ENCODE measurements at regions not wholly inside any gene's neighbourhood (a gene's known extent, or its start where the extent isn't known, plus 50 kb on each side); places are given as distances from the start of the nearest gene placed in this dataset.

DNA sequence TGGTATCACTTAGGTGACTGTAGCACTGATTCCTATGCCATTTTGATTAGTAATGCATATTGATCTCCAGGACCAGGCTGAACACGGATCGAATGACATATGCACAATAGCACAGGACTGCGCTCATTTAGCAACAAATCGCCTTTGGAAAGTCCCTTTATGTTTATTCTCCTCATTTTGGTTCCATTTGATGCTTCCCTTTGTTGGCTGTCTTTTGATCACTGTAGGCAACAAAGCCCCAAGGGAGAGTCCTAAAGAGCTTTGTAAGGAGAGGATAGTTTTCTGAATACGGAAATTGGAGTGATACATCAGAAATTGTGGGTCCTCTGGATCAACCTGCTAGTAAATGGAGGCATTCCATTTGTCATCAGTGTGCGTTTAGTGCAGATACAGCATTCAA is 1111.4 kb downstream of the SORCS1 start:
- Histone ChIP-seq H4K20me1 (replicated peaks in 1 of 2; ENCODE audit: control insufficient read depth in 1 of 2, insufficient read depth in 2 of 2, low read length in 2 of 2) (no peaks in the 10 kb centered on the region), H3K14ac (ENCODE audit: insufficient read length) (no peak overlapping the region), H3K27ac (ENCODE audit: low read depth, low read length) (no peak overlapping the region), H2BK12ac (ENCODE audit: low read depth, low read length) (no peak overlapping the region), H4K5ac (ENCODE audit: insufficient read length, low read depth, low read length) (no peak overlapping the region), H3K79me1 (ENCODE audit: low read depth, low read length) (no peaks in the 10 kb centered on the region), H4K8ac (ENCODE audit: extremely low read depth, insufficient read depth, low read length) (no peak overlapping the region), H3K4me1 (replicated peaks in 1 of 4; ENCODE audit: control insufficient read depth in 3 of 4, insufficient read depth in 4 of 4, low read length in 3 of 4) (peaks cover 0 to 8% (median 2%) of the 10 kb centered on the region in 4 experiments; a peak in 2 of 7 replicates), H2AFZ (ENCODE audit: low read length) (no peak overlapping the region), H3K9ac (replicated peaks in 1 of 4; ENCODE audit: extremely low read depth in 1 of 4, low read depth in 3 of 4, low read length in 3 of 4) (no peak overlapping the region), H2BK20ac (ENCODE audit: low read length) (no peak overlapping the region), H2AK5ac (ENCODE audit: low read depth, low read length) (no peak overlapping the region), H3K23ac (ENCODE audit: insufficient read length) (no peak overlapping the region), H2BK15ac (ENCODE audit: low read length) (no peak overlapping the region), H3K4ac (replicated peaks; ENCODE audit: insufficient read length, low read depth, low read length) (no peak overlapping the region), H3K79me2 (ENCODE audit: control insufficient read depth in 1 of 2, insufficient read depth in 2 of 2, low read length in 2 of 2) (no peaks in the 10 kb centered on the region), H3K23me2 (ENCODE audit: low read depth, low read length) (no peaks in the 10 kb centered on the region), H2BK5ac (ENCODE audit: low read depth, low read length) (no peak overlapping the region), H3K18ac (ENCODE audit: extremely low read depth, low read length) (no peak overlapping the region), H3K27me3 (replicated peaks in 1 of 4; ENCODE audit: control insufficient read depth in 3 of 4, extremely low read depth in 1 of 4, insufficient read depth in 3 of 4, low read length in 3 of 4) (no peaks in the 10 kb centered on the region), H3K9me3 (ENCODE audit: insufficient read depth in 2 of 2, low read depth in 1 of 2, low read length in 1 of 2) (no peaks in the 10 kb centered on the region), H3K36me3 (ENCODE audit: control insufficient read depth in 2 of 4, insufficient read depth in 4 of 4, low read length in 3 of 4) (no peaks in the 10 kb centered on the region), H3K4me3 (ENCODE audit: extremely low read depth in 1 of 4, insufficient read depth in 2 of 4, low read depth in 3 of 4, low read length in 4 of 4) (no peak overlapping the region), H4K91ac (replicated peaks; ENCODE audit: insufficient read length, low read length) (no peak overlapping the region), H3K56ac (replicated peaks; ENCODE audit: insufficient read length, low read depth, low read length) (no peak overlapping the region), H3K4me2 (ENCODE audit: insufficient read depth in 1 of 2, low read depth in 2 of 2, low read length in 2 of 2) (no peak overlapping the region), H2BK120ac (replicated peaks; ENCODE audit: low read depth, low read length) (no peak overlapping the region)
- 90% methylated on average over 6 of the region's 6 CpGs; no CpG with 5 or more reads in 1 of the 2 experiments for WGBS, 2 experiments (ENCODE audit: extremely low coverage in 1 of 2, insufficient coverage in 1 of 2, insufficient read length in 1 of 2, insufficient replicate concordance in 2 of 2, low coverage in 1 of 2, low lambda C conversion rate in 2 of 2, missing lambda C conversion rate in 1 of 2)
- ChIA-PET CTCF (ENCODE audit: partially characterized antibody) (no interaction called here), POLR2A (ENCODE audit: partially characterized antibody) (no interaction called here)
- FAIRE-seq (no peak), DNase-seq (ENCODE audit: low read depth in 1 of 2, low spot score in 2 of 2) (no peak)
- no peak for TF ChIP-seq POU5F1 (IDR thresholded peaks at IDR 0.05; ENCODE audit: low read depth, low read length)
- no peak for TF ChIP-seq BCL11A (IDR thresholded peaks at IDR 0.05; ENCODE audit: low read depth in 2 of 2, low read length in 2 of 2)
- no peak for TF ChIP-seq YY1 (IDR thresholded peaks at IDR 0.05; ENCODE audit: low read depth, low read length)
- TF ChIP-seq BACH1 (IDR thresholded peaks at IDR 0.05; ENCODE audit: low read length): no peak
- no peak for TF ChIP-seq SIX5 (IDR thresholded peaks at IDR 0.05; ENCODE audit: low read depth, low read length)
- no peak for TF ChIP-seq FOSL1 (IDR thresholded peaks at IDR 0.05; ENCODE audit: insufficient read depth, low read depth, low read length)
- TF ChIP-seq SP2 (IDR thresholded peaks at IDR 0.05; ENCODE audit: low read length): no peak
- TF ChIP-seq TBP (IDR thresholded peaks at IDR 0.05; ENCODE audit: low read depth, low read length): no peak
- no peak for TF ChIP-seq TCF12 (IDR thresholded peaks at IDR 0.05; ENCODE audit: low read depth, low read length)
- TF ChIP-seq, protein P1, sequence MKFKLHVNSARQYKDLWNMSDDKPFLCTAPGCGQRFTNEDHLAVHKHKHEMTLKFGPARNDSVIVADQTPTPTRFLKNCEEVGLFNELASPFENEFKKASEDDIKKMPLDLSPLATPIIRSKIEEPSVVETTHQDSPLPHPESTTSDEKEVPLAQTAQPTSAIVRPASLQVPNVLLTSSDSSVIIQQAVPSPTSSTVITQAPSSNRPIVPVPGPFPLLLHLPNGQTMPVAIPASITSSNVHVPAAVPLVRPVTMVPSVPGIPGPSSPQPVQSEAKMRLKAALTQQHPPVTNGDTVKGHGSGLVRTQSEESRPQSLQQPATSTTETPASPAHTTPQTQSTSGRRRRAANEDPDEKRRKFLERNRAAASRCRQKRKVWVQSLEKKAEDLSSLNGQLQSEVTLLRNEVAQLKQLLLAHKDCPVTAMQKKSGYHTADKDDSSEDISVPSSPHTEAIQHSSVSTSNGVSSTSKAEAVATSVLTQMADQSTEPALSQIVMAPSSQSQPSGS (IDR thresholded peaks at IDR 0.05; ENCODE audit: low read length): no peak
